ENCODE measurements at regions not wholly inside any gene's neighbourhood (a gene's known extent, or its start where the extent isn't known, plus 50 kb on each side); places are given as distances from the start of the nearest gene placed in this dataset.

DNA sequence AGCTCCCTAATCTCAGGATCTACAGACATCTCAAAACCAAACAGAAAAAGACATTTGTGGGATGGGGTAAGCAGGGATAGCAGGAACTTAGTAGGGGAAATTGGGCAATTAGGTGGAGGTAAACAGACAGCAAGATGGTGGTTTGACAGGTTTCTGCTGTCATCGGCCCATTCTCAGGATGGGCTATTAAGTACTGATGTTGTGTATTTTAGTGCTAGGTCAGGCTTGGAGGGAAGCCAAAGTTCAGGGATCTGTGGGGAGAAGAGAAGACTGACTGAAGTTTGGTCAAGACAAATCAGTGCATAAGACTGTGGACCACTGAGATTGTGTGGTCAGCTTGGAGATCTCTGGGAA lies 96.8 kb upstream of the THUMPD2 start:
- TF ChIP-seq GATA3 (IDR thresholded peaks at IDR 0.05; ENCODE audit: low read depth, low read length) = no peak
- TF ChIP-seq GATA2 (IDR thresholded peaks at IDR 0.05; ENCODE audit: low read depth, low read length) = no peak

DNA sequence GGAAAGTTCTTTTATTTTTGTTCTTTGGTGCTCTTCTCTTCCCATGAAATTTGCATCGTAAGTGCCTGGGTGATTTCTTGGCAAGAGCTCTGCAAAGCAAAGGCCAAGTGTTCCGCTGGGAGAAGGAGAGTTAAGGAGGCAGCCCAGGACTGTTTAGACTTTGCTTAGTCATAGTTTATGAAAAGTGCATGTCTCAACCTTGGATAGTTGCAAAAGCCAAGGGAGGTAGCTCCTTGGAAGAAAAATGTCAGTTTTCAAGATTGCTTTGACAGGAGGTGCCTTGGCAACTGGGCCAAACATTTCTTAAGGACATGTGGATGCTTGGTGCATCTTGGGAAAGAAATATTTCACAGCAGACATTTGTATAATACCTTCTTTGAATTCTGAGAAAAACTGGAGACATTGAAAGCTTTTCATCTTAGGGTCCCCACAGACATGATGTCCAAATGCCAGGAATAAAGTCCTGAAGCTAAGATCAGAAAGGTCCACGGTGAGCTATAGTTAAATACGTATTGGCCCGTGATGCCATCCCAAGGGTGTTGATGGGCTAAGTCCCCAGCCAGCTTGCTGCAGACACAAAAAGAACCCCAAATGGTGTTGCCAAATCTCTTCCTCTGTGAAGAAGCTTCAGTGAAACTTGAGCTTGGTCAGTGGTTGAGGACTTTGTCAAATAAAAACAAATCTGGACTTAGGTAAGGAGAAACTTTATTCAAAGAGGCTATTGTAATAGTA lies 96.3 kb upstream of the THUMPD2 start:
- no peak for TF ChIP-seq GATA3 (IDR thresholded peaks at IDR 0.05; ENCODE audit: low read depth, low read length)
- no peak for TF ChIP-seq GATA2 (IDR thresholded peaks at IDR 0.05; ENCODE audit: low read depth, low read length)

- TF ChIP-seq GATA3 (IDR thresholded peaks at IDR 0.05; ENCODE audit: low read depth, low read length) (no peak), GATA2 (IDR thresholded peaks at IDR 0.05; ENCODE audit: low read depth, low read length) (no peak)
Measured at GRCh38 chr2:39874236-39874635, 95.2 kb upstream of the THUMPD2 start.

DNA sequence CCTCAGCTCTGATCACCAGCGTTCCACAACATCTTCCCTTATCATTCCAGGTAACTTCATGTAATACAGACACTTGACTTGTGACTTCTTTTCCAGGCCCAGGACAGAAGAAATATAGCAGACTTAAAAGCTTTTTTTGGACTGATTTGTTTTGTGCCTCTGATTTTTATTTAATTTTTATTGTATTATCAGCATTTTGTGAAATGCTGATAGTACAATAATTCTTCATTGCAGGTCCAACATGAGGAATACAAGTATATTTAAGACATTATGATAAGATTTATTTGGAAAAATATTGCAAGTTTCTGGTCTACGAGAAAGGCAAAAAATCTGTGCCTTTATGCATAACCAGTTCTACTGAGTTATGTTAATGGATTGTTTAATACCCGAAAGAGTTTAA lies 94.5 kb upstream of the THUMPD2 start:
- TF ChIP-seq GATA2 (IDR thresholded peaks at IDR 0.05; ENCODE audit: low read depth, low read length) (no peak), GATA3 (IDR thresholded peaks at IDR 0.05; ENCODE audit: low read depth, low read length) (no peak)

- TF ChIP-seq GATA3 (IDR thresholded peaks at IDR 0.05; ENCODE audit: low read depth, low read length) (no peak), GATA2 (IDR thresholded peaks at IDR 0.05; ENCODE audit: low read depth, low read length) (no peak)
Measured at GRCh38 chr2:39872748-39873147, 93.7 kb upstream of the THUMPD2 start.

DNA sequence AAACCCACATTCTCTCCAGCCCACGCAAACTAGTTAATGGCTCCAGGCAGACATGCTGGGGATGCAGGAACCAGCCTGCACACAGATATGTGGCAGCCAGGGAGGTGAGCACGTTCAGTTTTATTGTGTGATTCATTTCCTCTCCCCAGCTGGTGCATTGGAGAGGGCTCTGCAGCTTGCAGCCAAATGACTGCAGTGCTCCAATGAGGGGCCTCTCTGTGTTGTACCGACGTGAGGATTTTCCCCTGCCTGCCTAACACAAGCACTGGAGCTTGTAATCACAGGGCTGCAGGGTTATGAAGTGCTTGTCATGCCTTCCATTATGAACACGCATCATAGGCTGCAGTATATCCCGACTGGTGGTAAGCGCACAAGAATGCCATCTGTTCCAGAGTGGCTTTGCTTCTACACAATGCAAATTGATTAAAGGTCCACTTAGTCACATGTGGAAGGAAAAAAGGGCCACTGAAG lies 92.3 kb upstream of the THUMPD2 start:
- TF ChIP-seq GATA3 (IDR thresholded peaks at IDR 0.05; ENCODE audit: low read depth, low read length) (no peak), GATA2 (IDR thresholded peaks at IDR 0.05; ENCODE audit: low read depth, low read length) (no peak)

GRCh38 chr2:39870871-39871270 lies 91.8 kb upstream of the THUMPD2 start:
- no peak for TF ChIP-seq GATA2 (IDR thresholded peaks at IDR 0.05; ENCODE audit: low read depth, low read length)
- no peak for TF ChIP-seq GATA3 (IDR thresholded peaks at IDR 0.05; ENCODE audit: low read depth, low read length)

GRCh38 chr2:39867268-39867667 lies 88.2 kb upstream of the THUMPD2 start:
- no peak for TF ChIP-seq GATA2 (IDR thresholded peaks at IDR 0.05; ENCODE audit: low read depth, low read length)

GRCh38 chr2:39865751-39866150 lies 86.7 kb upstream of the THUMPD2 start:
- TF ChIP-seq GATA3 (IDR thresholded peaks at IDR 0.05; ENCODE audit: low read depth, low read length) = no peak
- no peak for TF ChIP-seq GATA2 (IDR thresholded peaks at IDR 0.05; ENCODE audit: low read depth, low read length)

- TF ChIP-seq GATA3 (IDR thresholded peaks at IDR 0.05; ENCODE audit: low read depth, low read length) = no peak
- no peak for TF ChIP-seq GATA2 (IDR thresholded peaks at IDR 0.05; ENCODE audit: low read depth, low read length)
Measured at GRCh38 chr2:39860538-39860937, 81.5 kb upstream of the THUMPD2 start.

GRCh38 chr2:39858677-39859076 lies 79.6 kb upstream of the THUMPD2 start:
- TF ChIP-seq GATA2 (IDR thresholded peaks at IDR 0.05; ENCODE audit: low read depth, low read length) (no peak), GATA3 (IDR thresholded peaks at IDR 0.05; ENCODE audit: low read depth, low read length) (no peak)

- TF ChIP-seq GATA2 (IDR thresholded peaks at IDR 0.05; ENCODE audit: low read depth, low read length) (no peak), GATA3 (IDR thresholded peaks at IDR 0.05; ENCODE audit: low read depth, low read length) (no peak)
Measured at GRCh38 chr2:39855856-39856255, 76.8 kb upstream of the THUMPD2 start.

DNA sequence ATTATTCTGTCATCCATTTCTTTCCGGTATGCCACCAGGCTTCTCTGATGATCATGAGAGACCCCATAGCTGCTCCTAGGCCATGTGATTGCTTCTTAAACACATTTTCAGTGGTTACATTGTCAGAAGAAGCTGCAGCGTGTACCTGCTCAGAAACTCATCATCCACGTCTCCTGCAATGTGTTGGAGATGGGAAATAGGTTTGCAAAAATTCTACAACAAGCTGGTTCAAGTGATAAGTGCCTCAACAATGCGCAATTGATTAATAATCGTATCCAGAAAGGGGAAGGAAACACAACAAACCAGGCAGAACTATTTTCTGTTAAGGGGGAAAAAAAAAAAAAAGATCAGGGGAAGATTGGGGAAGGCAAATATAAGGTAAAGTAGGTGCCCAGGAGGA lies 75.7 kb upstream of the THUMPD2 start:
- TF ChIP-seq GATA2 (IDR thresholded peaks at IDR 0.05; ENCODE audit: low read depth, low read length) (no peak), GATA3 (IDR thresholded peaks at IDR 0.05; ENCODE audit: low read depth, low read length) (no peak)

- TF ChIP-seq GATA3 (IDR thresholded peaks at IDR 0.05; ENCODE audit: low read depth, low read length) (no peak), GATA2 (IDR thresholded peaks at IDR 0.05; ENCODE audit: low read depth, low read length) (no peak)
Measured at GRCh38 chr2:39852831-39853230, 73.8 kb upstream of the THUMPD2 start.

DNA sequence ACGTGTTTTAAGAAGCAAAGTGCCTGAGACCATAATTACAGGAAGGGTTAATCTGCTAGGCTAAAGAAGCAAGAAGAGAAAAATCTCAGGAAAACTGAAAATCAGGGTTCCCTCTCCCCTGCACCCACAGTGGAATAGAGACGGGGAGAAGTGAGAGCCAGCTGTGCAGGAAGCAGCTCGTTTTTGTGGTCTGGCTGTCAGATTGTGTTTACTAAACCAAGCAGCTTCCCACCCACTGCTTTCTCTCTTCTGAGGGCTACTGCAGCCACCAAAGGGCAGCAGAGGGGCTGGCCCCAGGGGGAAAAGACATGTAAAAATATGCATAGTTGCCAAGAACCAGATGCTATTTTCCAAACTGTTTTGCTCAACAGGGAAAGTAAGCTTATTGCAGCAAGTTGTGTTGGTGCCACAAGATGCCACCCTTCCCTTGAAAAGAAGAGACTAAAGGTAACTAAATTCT lies 72.6 kb upstream of the THUMPD2 start:
- no peak for TF ChIP-seq GATA2 (IDR thresholded peaks at IDR 0.05; ENCODE audit: low read depth, low read length)
- TF ChIP-seq GATA3 (IDR thresholded peaks at IDR 0.05; ENCODE audit: low read depth, low read length) = no peak

DNA sequence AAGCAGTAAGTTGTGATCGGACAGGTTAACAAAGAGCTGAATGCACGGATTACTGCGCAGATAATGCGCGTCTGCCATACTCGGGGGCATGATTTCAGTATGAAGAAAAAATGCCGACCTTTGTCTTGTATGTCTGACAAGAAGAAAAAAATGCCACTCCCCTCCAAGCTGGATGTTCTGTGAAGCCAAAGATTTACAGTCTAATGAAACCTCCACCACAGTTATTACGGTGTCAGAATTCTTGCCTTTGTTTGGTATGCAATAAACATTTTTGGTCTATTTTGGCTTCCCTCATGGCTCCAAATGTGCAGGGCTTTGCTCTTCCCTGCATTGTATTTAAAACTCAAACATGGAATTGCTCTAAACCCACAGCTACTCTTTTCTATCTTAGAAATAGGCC lies 72.2 kb upstream of the THUMPD2 start:
- no peak for TF ChIP-seq GATA3 (IDR thresholded peaks at IDR 0.05; ENCODE audit: low read depth, low read length)
- no peak for TF ChIP-seq GATA2 (IDR thresholded peaks at IDR 0.05; ENCODE audit: low read depth, low read length)

All from SH-SY5Y (cell line).